ENCODE measurements at regions not wholly inside any gene's neighbourhood (a gene's known extent, or its start where the extent isn't known, plus 50 kb on each side); places are given as distances from the start of the nearest gene placed in this dataset.

GRCh38 chr20:4454111-4454510 is 205.0 kb upstream of the ADRA1D start (continued):
- TF ChIP-seq MAX (IDR thresholded peaks at IDR 0.05) (no peak), KDM4A (IDR thresholded peaks at IDR 0.05; ENCODE audit: low read depth, low read length, severe bottlenecking) (no peak)

Measured in H1 (cell line).